ENCODE measurements at regions not wholly inside any gene's neighbourhood (a gene's known extent, or its start where the extent isn't known, plus 50 kb on each side); places are given as distances from the start of the nearest gene placed in this dataset.

DNA sequence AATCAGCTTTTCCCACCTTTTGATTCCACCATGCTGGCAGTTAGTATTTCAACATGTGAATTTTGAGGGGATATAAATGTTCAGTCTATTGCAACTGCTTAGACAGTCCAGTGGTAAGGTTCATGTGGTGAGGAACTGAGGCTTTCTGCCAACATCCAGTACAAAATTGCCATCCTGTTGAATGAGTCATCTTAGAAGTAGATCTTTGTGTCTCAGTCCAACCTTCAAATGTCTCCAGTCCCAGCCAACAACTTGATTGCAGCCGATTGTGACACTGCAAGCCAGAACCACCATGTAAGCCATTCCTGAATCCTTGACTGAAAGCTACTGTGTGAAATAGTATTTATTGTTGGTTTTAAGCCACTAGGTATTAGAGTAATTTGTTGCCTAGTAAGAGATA is 331.5 kb upstream of the GRIN3A start:
- no peak for TF ChIP-seq EZH2 (IDR thresholded peaks at IDR 0.05)
- no peak for TF ChIP-seq POLR2AphosphoS5 (IDR thresholded peaks at IDR 0.05; ENCODE audit: borderline replicate concordance, low read depth, low read length)
- no peak for TF ChIP-seq FOXP2 (optimal IDR thresholded peaks at IDR 0.05; ENCODE audit: control extremely low read depth, extremely low read length, insufficient read depth)

Measured in SK-N-MC (cell line).